ENCODE measurements at regions not wholly inside any gene's neighbourhood (a gene's known extent, or its start where the extent isn't known, plus 50 kb on each side); places are given as distances from the start of the nearest gene placed in this dataset.

- ChIA-PET RAD21 (ENCODE audit: low non-redundant PET in 1 of 2, low total read pairs in 2 of 2, uncharacterized antibody in 2 of 2, unreplicated experiment in 2 of 2) (no interaction called here), POLR2A (no interaction called here), CTCF (no interaction called here)
- Histone ChIP-seq H3K27me3 (ENCODE audit: insufficient read depth, low read length) (no peaks in the 10 kb centered on the region), H3K4me2 (ENCODE audit: low read length) (no peak overlapping the region), H3K4me1 (ENCODE audit: control insufficient read depth in 1 of 2, insufficient read depth in 2 of 2, low read length in 2 of 2) (no peaks in the 10 kb centered on the region), H3K4me3 (replicated peaks in 1 of 2; ENCODE audit: low read depth in 1 of 2, low read length in 2 of 2) (no peak overlapping the region), H3K9me3 (ENCODE audit: control insufficient read depth in 1 of 2, insufficient read depth in 1 of 2, low read depth in 1 of 2, low read length in 2 of 2) (no peaks in the 10 kb centered on the region), H3K79me2 (ENCODE audit: insufficient read depth, low read length) (no peaks in the 10 kb centered on the region), H3K9me2 (ENCODE audit: insufficient read depth) (no peaks in the 10 kb centered on the region), H2AFZ (ENCODE audit: low read depth, low read length, poor library complexity, severe bottlenecking) (no peak overlapping the region), H3K9ac (ENCODE audit: low read length) (no peak overlapping the region), H3K36me3 (ENCODE audit: control insufficient read depth in 1 of 2, insufficient read depth in 2 of 2, low read length in 2 of 2) (no peaks in the 10 kb centered on the region), H3K27ac (ENCODE audit: low read depth, low read length) (no peak overlapping the region), H4K20me1 (ENCODE audit: insufficient read depth) (no peaks in the 10 kb centered on the region)
- no TSS peak for BruUV-seq (replicated peaks)
- DNase-seq (ENCODE audit: low read depth, low spot score) (no peak), ATAC-seq (no peak)
- no peak for TF ChIP-seq EZH2 (IDR thresholded peaks at IDR 0.05)
- no peak for TF ChIP-seq CTCF (IDR thresholded peaks at IDR 0.05 in 2 of 3, conservative IDR thresholded peaks at IDR 0.05 in 1 of 3; ENCODE audit: borderline replicate concordance in 1 of 3, insufficient read depth in 1 of 3, low read depth in 2 of 3, low read length in 2 of 3)
- no peak for TF ChIP-seq EGR1 (IDR thresholded peaks at IDR 0.05; ENCODE audit: low read depth)
- no peak for TF ChIP-seq FOSL1 (IDR thresholded peaks at IDR 0.05; ENCODE audit: low read depth)
- TF ChIP-seq RAD21 (IDR thresholded peaks at IDR 0.05; ENCODE audit: low read depth) = no peak
- TF ChIP-seq SP1 (IDR thresholded peaks at IDR 0.05; ENCODE audit: low read depth) = no peak
- TF ChIP-seq ATF3 (IDR thresholded peaks at IDR 0.05) = no peak
- no peak for TF ChIP-seq SRF (IDR thresholded peaks at IDR 0.05; ENCODE audit: low read depth)
- TF ChIP-seq ZFX (IDR thresholded peaks at IDR 0.05) = no peak
- intact Hi-C loops (cut with micrococcal nuclease) = no loop called here
Measured at GRCh38 chr15:78695854-78696253, 54.8 kb upstream of the CHRNB4 start.

GRCh38 chr15:78695046-78695671 is 54.1 kb upstream of the CHRNB4 start:
- Histone ChIP-seq H3K9me2 (ENCODE audit: insufficient read depth) (no peaks in the 10 kb centered on the region), H3K4me2 (ENCODE audit: low read length) (no peak overlapping the region), H3K79me2 (ENCODE audit: insufficient read depth, low read length) (no peaks in the 10 kb centered on the region), H3K4me3 (replicated peaks in 1 of 2; ENCODE audit: low read depth in 1 of 2, low read length in 2 of 2) (no peak overlapping the region), H3K27me3 (ENCODE audit: insufficient read depth, low read length) (no peaks in the 10 kb centered on the region), H3K4me1 (ENCODE audit: control insufficient read depth in 1 of 2, insufficient read depth in 2 of 2, low read length in 2 of 2) (no peaks in the 10 kb centered on the region), H3K9ac (ENCODE audit: low read length) (no peak overlapping the region), H3K9me3 (ENCODE audit: control insufficient read depth in 1 of 2, insufficient read depth in 1 of 2, low read depth in 1 of 2, low read length in 2 of 2) (no peaks in the 10 kb centered on the region), H2AFZ (ENCODE audit: low read depth, low read length, poor library complexity, severe bottlenecking) (no peak overlapping the region), H4K20me1 (ENCODE audit: insufficient read depth) (no peaks in the 10 kb centered on the region), H3K27ac (ENCODE audit: low read depth, low read length) (no peak overlapping the region), H3K36me3 (ENCODE audit: control insufficient read depth in 1 of 2, insufficient read depth in 2 of 2, low read length in 2 of 2) (no peaks in the 10 kb centered on the region)
- ChIA-PET CTCF (no interaction called here), RAD21 (ENCODE audit: low non-redundant PET in 1 of 2, low total read pairs in 2 of 2, uncharacterized antibody in 2 of 2, unreplicated experiment in 2 of 2) (no interaction called here), POLR2A (no interaction called here)
- no TSS peak for BruUV-seq (replicated peaks)
- DNase-seq (ENCODE audit: low read depth, low spot score) = no peak
- ATAC-seq = no peak
- intact Hi-C loops (cut with micrococcal nuclease) = no loop called here
- TF ChIP-seq SP1 (IDR thresholded peaks at IDR 0.05; ENCODE audit: low read depth) = no peak
- TF ChIP-seq JUND (IDR thresholded peaks at IDR 0.05) = no peak
- TF ChIP-seq RAD21 (IDR thresholded peaks at IDR 0.05; ENCODE audit: low read depth) = no peak
- TF ChIP-seq REST (IDR thresholded peaks at IDR 0.05; ENCODE audit: low read depth) = no peak
- no peak for TF ChIP-seq FOSL1 (IDR thresholded peaks at IDR 0.05; ENCODE audit: low read depth)
- TF ChIP-seq CTCF (IDR thresholded peaks at IDR 0.05 in 2 of 3, conservative IDR thresholded peaks at IDR 0.05 in 1 of 3; ENCODE audit: borderline replicate concordance in 1 of 3, insufficient read depth in 1 of 3, low read depth in 2 of 3, low read length in 2 of 3) = no peak
- no peak for TF ChIP-seq ELF1 (IDR thresholded peaks at IDR 0.05; ENCODE audit: borderline replicate concordance, low read depth)
